GM12874 (cell line): ENCODE measurements at regions not wholly inside any gene's neighbourhood (a gene's known extent, or its start where the extent isn't known, plus 50 kb on each side); places are given as distances from the start of the nearest gene placed in this dataset.

Experiments
- TF ChIP-seq, protein P1 (sequence below): IDR thresholded peaks from 2 replicates; pipeline ENCODE4 v1.5.1; 2011; ENCODE audit warnings: low read depth, mild to moderate bottlenecking, control low read depth, low read length, moderate library complexity; ENCODE audit not compliant: insufficient read depth

DNA sequence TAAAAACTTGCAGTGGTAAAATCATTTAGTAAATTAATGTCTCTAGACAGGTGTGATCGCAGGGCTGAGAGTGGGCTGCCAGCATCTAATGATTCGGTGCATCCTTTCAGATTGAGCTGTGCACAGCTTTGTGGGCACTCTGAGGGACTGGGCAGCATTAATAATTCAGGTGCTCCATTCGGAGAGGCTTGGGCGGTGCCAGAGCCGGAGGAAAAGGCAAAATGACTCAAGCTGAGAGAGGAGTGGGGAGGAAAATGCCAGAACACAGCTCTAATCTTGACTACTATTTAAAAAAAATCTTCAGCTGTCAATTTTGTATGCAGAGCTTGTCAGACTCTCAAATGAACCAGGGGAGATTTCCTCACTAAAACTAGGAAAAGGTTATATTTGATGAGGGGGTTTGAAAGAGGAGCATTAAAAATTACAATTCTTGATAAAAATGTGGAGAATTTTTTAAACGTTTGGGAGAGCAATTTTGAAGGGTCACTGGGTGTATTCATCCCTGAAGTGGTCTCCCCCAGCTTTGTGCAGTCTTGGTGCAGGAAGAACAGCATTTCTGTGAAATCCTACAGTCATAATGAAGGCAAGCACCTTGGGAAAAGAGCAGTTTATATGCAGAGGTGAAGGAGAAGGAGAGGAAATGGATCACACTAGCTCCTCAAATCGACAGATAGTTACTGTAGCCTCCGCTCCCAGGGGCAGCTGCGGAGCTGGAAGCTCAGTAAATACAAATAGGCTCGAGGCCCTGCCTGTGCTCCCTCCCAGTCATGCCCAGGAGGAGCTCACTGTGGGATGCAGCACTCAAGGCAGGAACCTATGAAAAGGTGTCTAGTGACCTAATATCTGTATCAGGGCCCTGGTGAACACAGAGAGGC, 535.4 kb upstream of the RAB6C start:
- TF ChIP-seq, protein P1, sequence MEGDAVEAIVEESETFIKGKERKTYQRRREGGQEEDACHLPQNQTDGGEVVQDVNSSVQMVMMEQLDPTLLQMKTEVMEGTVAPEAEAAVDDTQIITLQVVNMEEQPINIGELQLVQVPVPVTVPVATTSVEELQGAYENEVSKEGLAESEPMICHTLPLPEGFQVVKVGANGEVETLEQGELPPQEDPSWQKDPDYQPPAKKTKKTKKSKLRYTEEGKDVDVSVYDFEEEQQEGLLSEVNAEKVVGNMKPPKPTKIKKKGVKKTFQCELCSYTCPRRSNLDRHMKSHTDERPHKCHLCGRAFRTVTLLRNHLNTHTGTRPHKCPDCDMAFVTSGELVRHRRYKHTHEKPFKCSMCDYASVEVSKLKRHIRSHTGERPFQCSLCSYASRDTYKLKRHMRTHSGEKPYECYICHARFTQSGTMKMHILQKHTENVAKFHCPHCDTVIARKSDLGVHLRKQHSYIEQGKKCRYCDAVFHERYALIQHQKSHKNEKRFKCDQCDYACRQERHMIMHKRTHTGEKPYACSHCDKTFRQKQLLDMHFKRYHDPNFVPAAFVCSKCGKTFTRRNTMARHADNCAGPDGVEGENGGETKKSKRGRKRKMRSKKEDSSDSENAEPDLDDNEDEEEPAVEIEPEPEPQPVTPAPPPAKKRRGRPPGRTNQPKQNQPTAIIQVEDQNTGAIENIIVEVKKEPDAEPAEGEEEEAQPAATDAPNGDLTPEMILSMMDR, result no peak

DNA sequence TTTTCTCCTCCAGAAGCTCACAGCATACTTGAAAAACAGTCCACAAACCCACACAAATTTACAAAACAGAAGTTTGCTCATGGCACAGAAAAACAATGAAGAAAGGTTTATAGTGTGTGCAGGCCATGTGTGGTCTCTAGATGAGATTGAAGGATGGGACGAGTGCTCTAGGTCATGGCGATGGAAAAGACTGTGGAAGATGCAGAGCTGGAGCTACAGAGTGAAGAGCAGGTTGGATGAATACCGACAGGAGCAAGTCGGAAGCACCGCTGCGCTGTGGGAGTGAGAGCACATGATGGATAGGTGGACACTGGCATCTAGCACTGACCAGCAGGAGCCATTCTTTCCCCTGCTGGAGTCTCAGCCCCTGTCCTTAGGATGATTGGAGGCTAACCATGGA, 534.7 kb upstream of the RAB6C start:
- TF ChIP-seq, protein P1, result no peak

GRCh38 chr2:129456691-129457090, 522.8 kb upstream of the RAB6C start:
- TF ChIP-seq, protein P1, result no peak

DNA sequence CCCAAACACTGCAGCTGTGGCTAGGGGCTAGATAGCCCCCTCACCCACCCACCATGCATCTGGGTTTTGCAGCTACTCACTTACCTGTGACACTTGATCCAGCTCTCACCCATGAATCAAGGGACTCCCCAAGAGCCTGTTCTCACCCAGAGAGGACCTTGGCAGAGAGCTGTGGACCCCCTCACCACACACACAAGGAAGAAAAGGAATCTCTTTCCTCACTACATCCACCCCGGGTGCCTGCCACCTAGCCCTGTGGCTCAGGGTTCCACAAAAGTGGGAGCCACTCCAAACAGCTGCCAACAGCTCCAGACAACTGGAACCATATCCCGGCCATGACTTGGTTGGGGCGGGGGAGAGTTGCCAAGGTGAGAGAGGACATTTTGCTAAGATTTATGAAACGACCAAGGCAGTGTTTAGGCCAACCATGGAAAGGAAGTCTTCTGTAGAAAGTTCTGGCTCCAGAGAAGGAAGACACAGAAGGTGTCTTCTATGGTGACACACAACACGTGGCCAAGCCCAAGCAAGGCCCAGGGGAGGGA, 522.1 kb upstream of the RAB6C start:
- TF ChIP-seq, protein P1, result no peak

- TF ChIP-seq, protein P1, result no peak
Measured at GRCh38 chr2:129458006-129458405, 521.5 kb upstream of the RAB6C start.

DNA sequence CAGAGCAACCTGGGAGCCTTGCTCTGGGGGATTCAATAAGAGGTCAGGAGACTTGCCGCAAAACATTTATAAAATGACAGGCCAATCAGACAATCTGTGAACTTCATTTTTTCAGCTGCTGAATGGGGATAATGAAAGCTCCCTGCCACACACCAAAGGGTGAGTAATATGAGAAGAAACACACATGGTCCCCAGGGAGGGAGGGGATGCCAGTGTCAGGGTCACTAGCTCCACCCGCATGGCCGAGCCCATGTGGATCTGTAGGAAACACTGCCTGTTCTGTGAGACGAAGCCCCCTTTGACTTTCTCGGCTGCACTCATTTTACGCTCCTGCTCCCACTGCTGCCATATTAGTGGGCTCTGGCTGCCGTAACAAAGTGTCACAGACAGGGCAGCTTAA, 521.0 kb upstream of the RAB6C start:
- TF ChIP-seq, protein P1, result no peak

GRCh38 chr2:129459200-129459876, 520.1 kb upstream of the RAB6C start:
- TF ChIP-seq, protein P1, result no peak
